Tibial nerve (tissue), 4 donors: ENCODE measurements at regions not wholly inside any gene's neighbourhood (a gene's known extent, or its start where the extent isn't known, plus 50 kb on each side); places are given as distances from the start of the nearest gene placed in this dataset.

Source experiments
- DNase-seq, 2 donors: peaks; one replicate each; pipeline ENCODE4 v3.0.0-alpha.2; 2019; ENCODE audit warnings: low spot score in 2 of 2
- H3K27ac ChIP-seq, 4 donors: fragments of 200-600 bp; sonication (generic) in 3 of 4; one replicate each; pipeline ENCODE4 v1.5.1; 2017 to 2019; ENCODE audit warnings: mild to moderate bottlenecking in 1 of 4
- H3K27me3 ChIP-seq, 2 donors: fragments of 200-600 bp; sonication (generic) in 1 of 2; one replicate each; pipeline versions ENCODE4 v1.5.1 to v1.6.0; 2017 to 2019
- H3K36me3 ChIP-seq, 3 donors: fragments of 200-600 bp; sonication (generic); one replicate each; pipeline ENCODE4 v1.5.1; 2018 to 2019
- H3K4me1 ChIP-seq, 4 donors: fragments of 200-600 bp; sonication (generic) in 3 of 4; one replicate each; pipeline ENCODE4 v1.5.1; 2017 to 2019
- H3K4me3 ChIP-seq, 4 donors: fragments of 200-600 bp; sonication (generic) in 3 of 4; one replicate each; pipeline ENCODE4 v1.5.1; 2017 to 2019; ENCODE audit warnings: mild to moderate bottlenecking in 1 of 4, moderate library complexity in 1 of 4
- H3K9me3 ChIP-seq, 4 donors: fragments of 200-600 bp; sonication (generic) in 3 of 4; one replicate each; pipeline ENCODE4 v1.5.1; 2017 to 2019
- CTCF ChIP-seq, 5 experiments: fragments of 200-600 bp in 3 of 5; fragments of 450-650 bp in 2 of 5; sonication (generic) in 3 of 5; IDR thresholded peaks; one replicate each; pipeline ENCODE4 v1.5.1; 2016 to 2019; ENCODE audit warnings: antibody characterized with exemption in 5 of 5, mild to moderate bottlenecking in 3 of 5, moderate library complexity in 2 of 5
- EP300 ChIP-seq, 2 donors: sonication (generic); formaldehyde crosslinking; IDR thresholded peaks; one replicate each; pipeline ENCODE4 v1.6.1; 2017; ENCODE audit warnings: antibody characterized with exemption in 2 of 2, mild to moderate bottlenecking in 1 of 2
- POLR2A ChIP-seq, 2 donors: fragments of 450-650 bp; IDR thresholded peaks; one replicate each; pipeline ENCODE4 v1.6.1; 2017; ENCODE audit warnings: antibody characterized with exemption in 2 of 2, mild to moderate bottlenecking in 2 of 2, moderate library complexity in 2 of 2
- WGBS, 2 donors: methylation state at CpG; one replicate each; pipeline ENCODE4 v1.1.5; 2018; 5-methylcytosine and 5-hydroxymethylcytosine counted together

- DNase-seq, result no peak
- 50 to 53% methylated on average over 3 of the region's 3 CpGs for WGBS, 2 donors
- H3K27me3 ChIP-seq, result no peaks in the 10 kb centered on the region
- no peaks in the 10 kb centered on the region for H3K9me3 ChIP-seq
- H3K4me1 ChIP-seq, result no peaks in the 10 kb centered on the region
- no peak overlapping the region for H3K4me3 ChIP-seq
- TF ChIP-seq CTCF (IDR thresholded peaks at IDR 0.05), result no peak
- no peak for TF ChIP-seq EP300 (IDR thresholded peaks at IDR 0.05)
- TF ChIP-seq POLR2A (IDR thresholded peaks at IDR 0.05), result no peak
- H3K36me3 ChIP-seq, result no peaks in the 10 kb centered on the region
- H3K27ac ChIP-seq, result no peak overlapping the region
These were observed 245.8 kb upstream of the SMIM31 start for GRCh38 chr4:164508097-164508496.

GRCh38 chr4:164508771-164509170 is 245.2 kb upstream of the SMIM31 start:
- no peak for TF ChIP-seq CTCF (IDR thresholded peaks at IDR 0.05)
- TF ChIP-seq POLR2A (IDR thresholded peaks at IDR 0.05), result no peak
- no peak for TF ChIP-seq EP300 (IDR thresholded peaks at IDR 0.05)
- Histone ChIP-seq H3K4me1 (no peaks in the 10 kb centered on the region), H3K4me3 (no peak overlapping the region), H3K9me3 (no peaks in the 10 kb centered on the region), H3K27ac (no peak overlapping the region), H3K27me3 (no peaks in the 10 kb centered on the region), H3K36me3 (no peaks in the 10 kb centered on the region)
- 55 to 79% methylated on average over 1 of the region's 1 CpG for WGBS, 2 donors
- DNase-seq, result no peak

- no peak for TF ChIP-seq POLR2A (IDR thresholded peaks at IDR 0.05)
- no peak for TF ChIP-seq EP300 (IDR thresholded peaks at IDR 0.05)
- TF ChIP-seq CTCF (IDR thresholded peaks at IDR 0.05), result no peak
- H3K27me3 ChIP-seq, result no peaks in the 10 kb centered on the region
- no peak for DNase-seq
- no peaks in the 10 kb centered on the region for H3K36me3 ChIP-seq
- WGBS, 2 donors, result 51% methylated on average over 3 of the region's 3 CpGs
- no peaks in the 10 kb centered on the region for H3K9me3 ChIP-seq
- H3K27ac ChIP-seq, result no peak overlapping the region
- H3K4me1 ChIP-seq, result no peaks in the 10 kb centered on the region
- no peak overlapping the region for H3K4me3 ChIP-seq
These were observed 244.0 kb upstream of the SMIM31 start for GRCh38 chr4:164509951-164510350.

GRCh38 chr4:164512124-164512523 is 241.8 kb upstream of the SMIM31 start:
- WGBS, 2 donors, result 78 to 86% methylated on average over 2 of the region's 2 CpGs

GRCh38 chr4:164514765-164515164 is 239.2 kb upstream of the SMIM31 start:
- TF ChIP-seq POLR2A (IDR thresholded peaks at IDR 0.05) (no peak), CTCF (IDR thresholded peaks at IDR 0.05) (no peak), EP300 (IDR thresholded peaks at IDR 0.05) (no peak)
- Histone ChIP-seq H3K27me3 (no peaks in the 10 kb centered on the region), H3K4me1 (no peaks in the 10 kb centered on the region), H3K9me3 (peaks cover 0 to 13% (median 0%) of the 10 kb centered on the region in 4 donors), H3K36me3 (no peaks in the 10 kb centered on the region), H3K27ac (no peak overlapping the region), H3K4me3 (no peak overlapping the region)
- no peak for DNase-seq

More at GRCh38 chr4:164512124-164512523, 241.8 kb upstream of the SMIM31 start:
- Histone ChIP-seq H3K4me1 (no peaks in the 10 kb centered on the region), H3K27me3 (no peaks in the 10 kb centered on the region), H3K36me3 (no peaks in the 10 kb centered on the region), H3K9me3 (peaks cover 0 to 11% (median 0%) of the 10 kb centered on the region in 4 donors), H3K4me3 (no peak overlapping the region), H3K27ac (no peak overlapping the region)
- no peak for TF ChIP-seq EP300 (IDR thresholded peaks at IDR 0.05)
- TF ChIP-seq CTCF (IDR thresholded peaks at IDR 0.05), result no peak
- no peak for DNase-seq
